OCI-M1 (cell line): ENCODE measurements at regions not wholly inside any gene's neighbourhood (a gene's known extent, or its start where the extent isn't known, plus 50 kb on each side); places are given as distances from the start of the nearest gene placed in this dataset.

Experiments
- DNase-seq: peaks from one replicate; lab custom pipeline; 2025; lab: John Stamatoyannopoulos, UW

DNA sequence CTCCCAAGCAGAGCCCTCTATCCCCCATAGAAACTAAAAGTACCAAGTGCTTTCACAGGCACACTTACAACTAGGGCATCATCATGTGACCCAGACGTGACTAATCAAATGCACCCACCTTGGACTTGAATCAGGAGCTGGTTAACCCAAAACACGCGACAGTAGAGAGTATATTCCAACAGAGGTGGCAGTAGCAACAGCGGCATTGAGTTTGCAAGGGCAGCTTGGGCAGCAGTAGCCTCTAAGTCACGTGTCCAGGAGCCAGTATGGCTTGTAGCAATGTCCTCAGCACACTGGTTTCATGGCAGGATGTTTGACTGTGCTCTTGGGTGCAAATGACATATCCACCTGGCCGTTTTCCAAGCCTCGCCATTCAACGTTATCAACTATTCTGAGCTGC, 73.4 kb upstream of the DNAH5 start:
- DNase-seq = no peak

DNA sequence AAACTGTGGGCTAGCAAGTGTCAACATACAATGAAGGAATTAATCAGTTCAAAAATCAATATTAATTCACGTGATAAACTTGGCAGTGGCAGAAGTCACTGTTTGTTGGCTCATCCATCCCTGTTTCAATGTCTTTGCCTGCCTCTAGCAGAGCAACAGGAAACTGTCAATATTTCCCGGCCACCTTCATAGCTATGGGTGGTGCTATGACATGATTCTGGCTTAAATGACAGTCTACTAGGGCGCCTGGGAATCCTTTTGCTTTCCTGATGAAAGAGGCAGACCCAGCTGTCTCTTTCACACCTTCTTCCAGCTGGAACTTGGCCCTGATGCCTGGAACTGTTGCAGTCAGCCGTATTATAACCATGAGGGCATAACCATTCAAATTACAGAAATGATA, 72.1 kb upstream of the DNAH5 start:
- DNase-seq = no peak

DNA sequence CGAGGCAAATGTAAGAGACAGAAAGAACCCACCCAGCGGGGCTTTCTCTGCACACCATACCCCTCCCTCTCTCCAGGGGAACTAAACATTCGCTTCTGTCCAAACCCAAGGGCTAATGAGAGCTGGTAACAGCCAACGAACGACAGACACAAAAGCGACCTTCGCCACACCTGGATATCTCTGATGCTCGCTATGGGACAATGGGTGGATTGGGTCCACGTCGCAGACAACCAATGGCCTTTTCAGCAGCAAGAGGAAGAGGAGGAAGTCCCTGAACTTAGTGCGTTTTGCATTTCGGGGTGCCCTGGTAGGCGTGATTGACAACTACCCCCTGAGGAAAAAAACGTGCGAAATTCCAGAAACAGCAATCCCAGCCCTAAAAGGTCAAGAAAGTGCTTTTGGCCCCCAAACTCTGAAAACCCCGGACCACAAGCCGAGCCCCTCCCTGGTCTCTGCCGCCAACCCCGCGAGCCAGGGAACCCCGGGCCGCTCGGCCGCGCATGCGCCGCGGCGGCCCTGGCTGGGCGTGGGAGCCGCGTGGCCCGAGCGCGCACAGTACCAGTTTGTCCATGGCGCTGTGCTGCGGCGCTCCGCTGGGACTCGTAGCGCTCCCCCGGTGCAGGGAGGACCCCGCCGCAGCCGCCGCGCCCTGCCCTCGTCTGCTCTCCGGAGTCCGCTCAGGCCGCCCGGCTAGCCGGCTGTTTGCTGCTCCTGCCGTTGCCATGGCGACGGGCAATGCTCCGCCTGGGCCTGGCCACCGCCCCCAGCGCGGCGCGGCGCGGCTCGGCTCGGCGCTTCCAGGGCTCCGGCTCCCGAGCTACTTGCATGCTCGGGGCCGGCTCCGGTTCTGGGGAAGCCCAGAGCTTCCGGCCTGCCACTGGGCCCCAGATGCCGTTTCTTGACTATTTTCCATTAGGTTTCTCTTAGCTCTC, 66.9 kb upstream of the DNAH5 start:
- peak; percentile 35 for DNase-seq

DNA sequence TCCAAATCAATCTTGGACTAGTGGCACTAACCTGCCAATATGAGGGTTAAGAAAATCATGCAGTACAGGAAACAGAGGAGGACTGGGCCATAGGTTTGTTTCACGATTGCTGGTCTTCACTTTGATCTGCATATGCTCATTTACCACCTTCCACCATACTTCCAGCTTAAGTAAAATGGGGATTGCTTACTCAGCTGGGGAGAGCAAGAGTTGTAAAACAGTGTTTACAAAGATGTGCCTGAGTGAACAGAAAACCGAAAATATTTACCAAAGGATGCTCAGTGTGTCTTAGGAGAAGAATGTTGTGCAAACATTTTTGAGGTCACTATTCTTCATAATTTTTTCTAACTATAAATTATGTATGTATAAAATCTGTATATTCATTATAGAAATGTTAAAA, 65.1 kb upstream of the DNAH5 start:
- no peak for DNase-seq

DNA sequence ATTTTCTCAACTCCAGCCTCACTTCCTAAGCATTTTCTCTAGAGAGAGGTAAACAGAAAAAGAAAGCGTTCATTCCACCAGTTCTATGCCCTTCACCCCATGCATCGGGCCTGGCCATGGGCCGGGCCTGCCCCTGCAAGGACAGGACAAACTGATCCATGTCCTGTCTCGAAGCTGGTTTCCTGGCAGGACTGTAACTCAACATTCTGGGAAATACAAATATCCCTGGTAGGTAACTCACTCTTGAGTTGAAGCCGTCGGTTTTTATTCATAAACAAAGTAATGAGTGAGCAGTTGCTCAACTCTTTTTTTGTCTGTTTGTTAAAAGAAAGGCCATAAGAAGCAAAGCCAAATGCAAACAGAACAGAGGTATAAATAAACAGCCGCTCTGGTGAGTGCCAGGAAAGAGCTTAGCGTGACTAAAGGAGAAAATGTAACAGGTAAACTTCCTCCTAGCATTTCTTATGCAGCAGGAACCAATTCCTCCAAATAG, 64.4 kb upstream of the DNAH5 start:
- no peak for DNase-seq

GRCh38 chr5:14006823-14007520, 62.5 kb upstream of the DNAH5 start:
- DNase-seq = no peak

DNA sequence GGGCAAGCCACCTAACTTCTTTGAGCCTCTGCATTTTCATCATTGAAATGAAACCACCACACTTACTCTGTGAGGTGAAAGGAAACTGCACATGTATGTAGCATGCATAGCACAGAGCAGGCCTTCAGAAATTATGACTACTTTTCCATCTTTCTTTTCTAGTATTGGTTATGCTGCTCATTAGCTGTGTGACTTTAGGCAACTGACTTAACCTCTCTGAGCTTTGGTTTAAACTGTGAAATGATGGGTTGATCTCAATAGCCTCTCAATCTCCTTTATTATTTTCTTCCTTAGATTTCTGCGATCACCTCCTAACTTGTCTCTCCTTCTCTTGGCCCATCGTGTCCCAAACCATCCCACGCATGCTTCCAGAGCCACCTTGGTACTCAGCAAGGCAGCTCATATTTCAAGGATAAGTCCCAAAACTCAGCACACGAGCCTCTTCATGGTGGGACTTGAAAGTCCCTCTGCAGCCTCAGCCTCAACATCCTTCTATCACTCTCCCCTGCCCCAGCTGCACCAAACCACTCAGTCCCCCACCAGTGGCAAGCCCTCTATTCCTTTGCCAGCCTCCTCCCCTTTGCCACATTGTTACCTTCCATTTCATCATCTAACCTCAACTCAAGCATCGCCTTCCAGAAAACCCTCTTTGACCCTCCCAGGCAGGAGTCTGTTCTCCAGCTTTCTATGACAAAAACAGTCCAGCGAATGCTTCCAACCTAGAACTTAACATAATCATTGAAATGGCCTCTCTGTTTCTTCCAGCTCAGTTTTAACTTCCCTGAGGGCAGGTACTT, 60.3 kb upstream of the DNAH5 start:
- DNase-seq = peak; percentile 4

DNA sequence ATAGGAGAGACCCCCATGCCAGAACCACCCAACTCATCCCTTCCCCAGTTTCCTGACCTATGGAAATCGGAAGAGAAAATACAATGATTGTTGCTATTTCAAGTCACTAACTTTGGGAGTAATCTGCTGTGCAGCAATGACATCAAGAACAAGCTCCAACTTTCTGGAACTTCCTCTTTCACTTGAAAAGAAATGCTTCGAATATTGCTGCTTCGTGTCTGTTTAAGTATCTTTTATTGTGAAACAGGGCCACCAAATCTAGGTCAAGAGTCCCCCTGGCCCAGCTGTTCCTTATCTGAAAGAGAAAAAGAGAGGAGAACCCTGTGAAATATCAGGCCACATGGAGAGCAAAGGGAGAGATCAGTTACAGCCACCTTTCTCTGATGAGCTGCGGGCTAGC, 59.4 kb upstream of the DNAH5 start:
- DNase-seq = peak; percentile 45

DNA sequence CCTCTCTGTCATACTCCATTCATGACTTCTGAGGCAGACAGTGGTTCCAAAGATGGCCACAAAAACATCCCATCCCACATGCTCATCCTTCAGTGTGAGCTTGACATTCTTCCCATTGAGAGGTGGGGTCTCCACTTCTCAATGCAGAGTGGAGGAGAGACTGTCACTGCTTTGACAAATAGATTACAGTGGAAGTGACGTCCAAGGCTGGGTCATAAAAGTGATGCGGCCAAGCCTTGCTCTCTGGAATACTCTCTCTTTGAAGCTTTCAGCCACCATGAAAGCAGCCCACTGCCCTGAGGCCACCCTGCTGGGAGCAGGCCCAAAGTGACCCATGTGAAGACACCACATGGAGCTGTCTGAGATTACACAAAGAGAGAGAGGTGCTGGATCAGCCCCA, 59.0 kb upstream of the DNAH5 start:
- no peak for DNase-seq

DNA sequence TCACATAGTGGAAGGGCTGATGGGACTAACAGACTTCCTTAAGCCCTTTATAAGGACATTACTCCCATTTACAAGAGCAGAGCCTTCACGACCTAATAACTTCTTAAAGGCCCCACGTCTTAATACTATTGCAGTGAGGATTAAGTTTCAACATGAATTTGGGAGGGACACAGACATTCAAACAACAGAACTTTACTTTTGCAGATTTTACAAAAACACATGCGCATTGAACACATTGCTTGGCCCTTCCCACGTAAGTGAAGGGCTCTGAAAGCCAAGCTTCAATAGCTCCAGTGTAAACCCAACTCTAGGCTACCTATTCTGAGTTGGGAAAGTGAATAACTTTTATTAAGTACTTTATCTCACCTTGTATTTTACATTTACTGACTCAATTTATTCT, 53.8 kb upstream of the DNAH5 start:
- no peak for DNase-seq

- no peak for DNase-seq
Observed at GRCh38 chr5:13997514-13997913, 53.0 kb upstream of the DNAH5 start.

DNA sequence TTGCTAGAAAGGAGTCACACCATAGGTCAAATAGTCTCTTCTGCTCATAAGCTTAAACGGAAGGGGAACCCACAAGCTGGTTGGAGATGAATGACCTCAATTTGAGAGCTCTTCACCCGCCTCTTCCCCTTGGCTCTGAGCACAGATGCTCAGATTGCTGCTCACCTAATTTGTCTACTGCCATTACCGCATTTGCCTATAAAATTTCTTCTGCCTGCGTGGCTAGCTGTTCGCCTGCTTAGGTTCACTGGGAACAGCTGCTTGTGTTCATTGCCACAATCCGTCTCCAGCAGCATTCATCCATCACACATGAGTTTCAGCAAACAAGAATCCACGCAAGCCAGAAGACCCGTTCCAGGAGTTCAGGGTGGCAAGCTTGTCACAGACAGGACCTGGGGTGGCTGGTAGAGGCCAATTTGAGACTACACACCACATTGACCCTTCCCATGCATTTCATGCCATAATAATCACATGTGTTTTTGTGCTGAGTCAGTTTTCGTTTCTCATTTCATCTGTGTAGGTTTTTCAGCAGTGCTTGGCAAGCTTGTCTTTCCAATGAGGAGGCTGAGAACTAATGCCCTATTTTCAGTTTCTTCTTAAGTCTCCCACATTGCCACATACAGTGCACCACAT, 50.2 kb upstream of the DNAH5 start:
- no peak for DNase-seq
